ENCODE measurements at regions not wholly inside any gene's neighbourhood (a gene's known extent, or its start where the extent isn't known, plus 50 kb on each side); places are given as distances from the start of the nearest gene placed in this dataset.

GRCh38 chr12:28027328-28027727, 54.8 kb upstream of the PTHLH start:
- TF ChIP-seq SRF (IDR thresholded peaks at IDR 0.05; ENCODE audit: low read depth) (no peak), CTCF (IDR thresholded peaks at IDR 0.05 in 2 of 3, conservative IDR thresholded peaks at IDR 0.05 in 1 of 3; ENCODE audit: borderline replicate concordance in 1 of 3, insufficient read depth in 1 of 3, low read depth in 2 of 3, low read length in 2 of 3) (no peak), POLR2A (IDR thresholded peaks at IDR 0.05; ENCODE audit: borderline replicate concordance, extremely low read depth, insufficient read depth, insufficient read length) (no peak), POLR2AphosphoS5 (IDR thresholded peaks at IDR 0.05; ENCODE audit: low read depth, low read length) (no peak), EZH2 (IDR thresholded peaks at IDR 0.05) (no peak), EZH2phosphoT487 (IDR thresholded peaks at IDR 0.05; ENCODE audit: borderline replicate concordance) (no peak), JUND (IDR thresholded peaks at IDR 0.05) (no peak), CBX3 (IDR thresholded peaks at IDR 0.05; ENCODE audit: low read depth) (no peak), YY1 (IDR thresholded peaks at IDR 0.05; ENCODE audit: extremely low read depth, insufficient replicate concordance, low read depth, low read length) (no peak), MAX (IDR thresholded peaks at IDR 0.05) (no peak)
- TF ChIP-seq, protein P1, sequence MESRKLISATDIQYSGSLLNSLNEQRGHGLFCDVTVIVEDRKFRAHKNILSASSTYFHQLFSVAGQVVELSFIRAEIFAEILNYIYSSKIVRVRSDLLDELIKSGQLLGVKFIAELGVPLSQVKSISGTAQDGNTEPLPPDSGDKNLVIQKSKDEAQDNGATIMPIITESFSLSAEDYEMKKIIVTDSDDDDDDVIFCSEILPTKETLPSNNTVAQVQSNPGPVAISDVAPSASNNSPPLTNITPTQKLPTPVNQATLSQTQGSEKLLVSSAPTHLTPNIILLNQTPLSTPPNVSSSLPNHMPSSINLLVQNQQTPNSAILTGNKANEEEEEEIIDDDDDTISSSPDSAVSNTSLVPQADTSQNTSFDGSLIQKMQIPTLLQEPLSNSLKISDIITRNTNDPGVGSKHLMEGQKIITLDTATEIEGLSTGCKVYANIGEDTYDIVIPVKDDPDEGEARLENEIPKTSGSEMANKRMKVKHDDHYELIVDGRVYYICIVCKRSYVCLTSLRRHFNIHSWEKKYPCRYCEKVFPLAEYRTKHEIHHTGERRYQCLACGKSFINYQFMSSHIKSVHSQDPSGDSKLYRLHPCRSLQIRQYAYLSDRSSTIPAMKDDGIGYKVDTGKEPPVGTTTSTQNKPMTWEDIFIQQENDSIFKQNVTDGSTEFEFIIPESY (IDR thresholded peaks at IDR 0.05; ENCODE audit: extremely low read depth, insufficient replicate concordance, low read length), result no peak
- TF ChIP-seq, protein P2, sequence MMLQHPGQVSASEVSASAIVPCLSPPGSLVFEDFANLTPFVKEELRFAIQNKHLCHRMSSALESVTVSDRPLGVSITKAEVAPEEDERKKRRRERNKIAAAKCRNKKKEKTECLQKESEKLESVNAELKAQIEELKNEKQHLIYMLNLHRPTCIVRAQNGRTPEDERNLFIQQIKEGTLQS (IDR thresholded peaks at IDR 0.05), result no peak

Measured in HCT116 (cell line).